ENCODE measurements at regions not wholly inside any gene's neighbourhood (a gene's known extent, or its start where the extent isn't known, plus 50 kb on each side); places are given as distances from the start of the nearest gene placed in this dataset.
A peak's percentile ranks its signal among the peaks of the same experiment; 100 is the strongest.

GRCh38 chr10:133010095-133010842 lies 67.9 kb upstream of the CFAP46 start:
- no peak overlapping the region for H3K4me3 ChIP-seq (ENCODE audit: insufficient read length, low read depth)
- no peaks in the 10 kb centered on the region for H3K9me3 ChIP-seq (ENCODE audit: insufficient read depth, low read length)
- no peak for DNase-seq (ENCODE audit: low read depth, low spot score)
- H3K27me3 ChIP-seq (ENCODE audit: insufficient read depth, insufficient read length) = no peaks in the 10 kb centered on the region
- peak overlapping the region; percentile 42 for H3K9ac ChIP-seq (ENCODE audit: insufficient read length, low read depth)
- no peak for TF ChIP-seq SUZ12 (IDR thresholded peaks at IDR 0.05; ENCODE audit: extremely low read depth, insufficient read depth, insufficient read length)
- no peak for TF ChIP-seq YY1 (IDR thresholded peaks at IDR 0.05; ENCODE audit: insufficient read depth, insufficient read length)
- no peak for TF ChIP-seq ZNF274 (IDR thresholded peaks at IDR 0.05; ENCODE audit: low read depth, low read length)
- no peaks in the 10 kb centered on the region for H3K36me3 ChIP-seq (ENCODE audit: insufficient read depth, insufficient read length, low read length)
- H3K4me1 ChIP-seq (ENCODE audit: insufficient read depth, insufficient read length) = peaks cover 8% of the 10 kb centered on the region

- no peaks in the 10 kb centered on the region for H3K36me3 ChIP-seq (ENCODE audit: insufficient read depth, insufficient read length, low read length)
- no peak for DNase-seq (ENCODE audit: low read depth, low spot score)
- TF ChIP-seq SUZ12 (IDR thresholded peaks at IDR 0.05; ENCODE audit: extremely low read depth, insufficient read depth, insufficient read length) = no peak
- no peak for TF ChIP-seq ZNF274 (IDR thresholded peaks at IDR 0.05; ENCODE audit: low read depth, low read length)
- no peak for TF ChIP-seq YY1 (IDR thresholded peaks at IDR 0.05; ENCODE audit: insufficient read depth, insufficient read length)
- H3K27me3 ChIP-seq (ENCODE audit: insufficient read depth, insufficient read length) = no peaks in the 10 kb centered on the region
- no peak overlapping the region for H3K4me3 ChIP-seq (ENCODE audit: insufficient read length, low read depth)
- H3K9me3 ChIP-seq (ENCODE audit: insufficient read depth, low read length) = no peaks in the 10 kb centered on the region
- H3K4me1 ChIP-seq (ENCODE audit: insufficient read depth, insufficient read length) = peaks cover 8% of the 10 kb centered on the region
- peak overlapping the region; percentile 42 for H3K9ac ChIP-seq (ENCODE audit: insufficient read length, low read depth)
Observed at GRCh38 chr10:133009218-133009950, 67.0 kb upstream of the CFAP46 start.

- H3K4me1 ChIP-seq (ENCODE audit: insufficient read depth, insufficient read length) = peaks cover 8% of the 10 kb centered on the region
- DNase-seq (ENCODE audit: low read depth, low spot score) = no peak
- H3K27me3 ChIP-seq (ENCODE audit: insufficient read depth, insufficient read length) = no peaks in the 10 kb centered on the region
- TF ChIP-seq ZNF274 (IDR thresholded peaks at IDR 0.05; ENCODE audit: low read depth, low read length) = no peak
- TF ChIP-seq SUZ12 (IDR thresholded peaks at IDR 0.05; ENCODE audit: extremely low read depth, insufficient read depth, insufficient read length) = no peak
- TF ChIP-seq YY1 (IDR thresholded peaks at IDR 0.05; ENCODE audit: insufficient read depth, insufficient read length) = no peak
- no peaks in the 10 kb centered on the region for H3K9me3 ChIP-seq (ENCODE audit: insufficient read depth, low read length)
- H3K4me3 ChIP-seq (ENCODE audit: insufficient read length, low read depth) = no peak overlapping the region
- no peaks in the 10 kb centered on the region for H3K36me3 ChIP-seq (ENCODE audit: insufficient read depth, insufficient read length, low read length)
- H3K9ac ChIP-seq (ENCODE audit: insufficient read length, low read depth) = no peak overlapping the region
Observed at GRCh38 chr10:133008736-133009135, 66.4 kb upstream of the CFAP46 start.

- TF ChIP-seq SUZ12 (IDR thresholded peaks at IDR 0.05; ENCODE audit: extremely low read depth, insufficient read depth, insufficient read length) (no peak), YY1 (IDR thresholded peaks at IDR 0.05; ENCODE audit: insufficient read depth, insufficient read length) (no peak), ZNF274 (IDR thresholded peaks at IDR 0.05; ENCODE audit: low read depth, low read length) (no peak)
- H3K27me3 ChIP-seq (ENCODE audit: insufficient read depth, insufficient read length) = no peaks in the 10 kb centered on the region
- peaks cover 8% of the 10 kb centered on the region for H3K4me1 ChIP-seq (ENCODE audit: insufficient read depth, insufficient read length)
- no peak overlapping the region for H3K4me3 ChIP-seq (ENCODE audit: insufficient read length, low read depth)
- H3K36me3 ChIP-seq (ENCODE audit: insufficient read depth, insufficient read length, low read length) = no peaks in the 10 kb centered on the region
- no peak overlapping the region for H3K9ac ChIP-seq (ENCODE audit: insufficient read length, low read depth)
- no peak for DNase-seq (ENCODE audit: low read depth, low spot score)
- no peaks in the 10 kb centered on the region for H3K9me3 ChIP-seq (ENCODE audit: insufficient read depth, low read length)
Observed at GRCh38 chr10:133008196-133008595, 65.8 kb upstream of the CFAP46 start.

GRCh38 chr10:133007360-133007858 lies 65.0 kb upstream of the CFAP46 start:
- Histone ChIP-seq H3K27me3 (ENCODE audit: insufficient read depth, insufficient read length) (no peaks in the 10 kb centered on the region), H3K36me3 (ENCODE audit: insufficient read depth, insufficient read length, low read length) (no peaks in the 10 kb centered on the region), H3K9me3 (ENCODE audit: insufficient read depth, low read length) (no peaks in the 10 kb centered on the region), H3K4me3 (ENCODE audit: insufficient read length, low read depth) (no peak overlapping the region), H3K9ac (ENCODE audit: insufficient read length, low read depth) (no peak overlapping the region), H3K4me1 (ENCODE audit: insufficient read depth, insufficient read length) (peaks cover 10% of the 10 kb centered on the region)
- TF ChIP-seq YY1 (IDR thresholded peaks at IDR 0.05; ENCODE audit: insufficient read depth, insufficient read length) = no peak
- TF ChIP-seq SUZ12 (IDR thresholded peaks at IDR 0.05; ENCODE audit: extremely low read depth, insufficient read depth, insufficient read length) = no peak
- no peak for TF ChIP-seq ZNF274 (IDR thresholded peaks at IDR 0.05; ENCODE audit: low read depth, low read length)
- no peak for DNase-seq (ENCODE audit: low read depth, low spot score)

GRCh38 chr10:133006806-133007205 lies 64.4 kb upstream of the CFAP46 start:
- no peaks in the 10 kb centered on the region for H3K36me3 ChIP-seq (ENCODE audit: insufficient read depth, insufficient read length, low read length)
- H3K4me1 ChIP-seq (ENCODE audit: insufficient read depth, insufficient read length) = peaks cover 12% of the 10 kb centered on the region
- no peaks in the 10 kb centered on the region for H3K27me3 ChIP-seq (ENCODE audit: insufficient read depth, insufficient read length)
- no peak for TF ChIP-seq SUZ12 (IDR thresholded peaks at IDR 0.05; ENCODE audit: extremely low read depth, insufficient read depth, insufficient read length)
- no peak for TF ChIP-seq ZNF274 (IDR thresholded peaks at IDR 0.05; ENCODE audit: low read depth, low read length)
- no peak for TF ChIP-seq YY1 (IDR thresholded peaks at IDR 0.05; ENCODE audit: insufficient read depth, insufficient read length)
- no peak for DNase-seq (ENCODE audit: low read depth, low spot score)
- H3K9ac ChIP-seq (ENCODE audit: insufficient read length, low read depth) = no peak overlapping the region
- H3K9me3 ChIP-seq (ENCODE audit: insufficient read depth, low read length) = no peaks in the 10 kb centered on the region
- H3K4me3 ChIP-seq (ENCODE audit: insufficient read length, low read depth) = no peak overlapping the region

GRCh38 chr10:133006202-133006601 lies 63.8 kb upstream of the CFAP46 start:
- peaks cover 12% of the 10 kb centered on the region for H3K4me1 ChIP-seq (ENCODE audit: insufficient read depth, insufficient read length)
- H3K9me3 ChIP-seq (ENCODE audit: insufficient read depth, low read length) = no peaks in the 10 kb centered on the region
- no peak overlapping the region for H3K4me3 ChIP-seq (ENCODE audit: insufficient read length, low read depth)
- H3K9ac ChIP-seq (ENCODE audit: insufficient read length, low read depth) = no peak overlapping the region
- TF ChIP-seq ZNF274 (IDR thresholded peaks at IDR 0.05; ENCODE audit: low read depth, low read length) = no peak
- TF ChIP-seq SUZ12 (IDR thresholded peaks at IDR 0.05; ENCODE audit: extremely low read depth, insufficient read depth, insufficient read length) = no peak
- no peak for TF ChIP-seq YY1 (IDR thresholded peaks at IDR 0.05; ENCODE audit: insufficient read depth, insufficient read length)
- DNase-seq (ENCODE audit: low read depth, low spot score) = no peak
- no peaks in the 10 kb centered on the region for H3K36me3 ChIP-seq (ENCODE audit: insufficient read depth, insufficient read length, low read length)
- no peaks in the 10 kb centered on the region for H3K27me3 ChIP-seq (ENCODE audit: insufficient read depth, insufficient read length)

All from NT2/D1 (cell line).